GM23338 (cell line): ENCODE measurements at regions not wholly inside any gene's neighbourhood (a gene's known extent, or its start where the extent isn't known, plus 50 kb on each side); places are given as distances from the start of the nearest gene placed in this dataset.

ENCODE experiments used
- ATAC-seq: fragments of 200-7000 bp; cut with Tn5 transposase; 3 replicates; pipeline ENCODE4 v1.9.1; 2020
- DNase-seq: peaks from one replicate; pipeline ENCODE4 v3.0.0-alpha.2; 2015; ENCODE audit warnings: low spot score
- H2AFZ ChIP-seq: fragments of 200-600 bp; sonication (generic); 2 replicates; pipeline ENCODE4 v1.8.0; 2016; ENCODE audit warnings: antibody characterized with exemption, mild to moderate bottlenecking, moderate library complexity
- H3F3A ChIP-seq: fragments of 200-600 bp; sonication (generic); replicated peaks from 2 replicates; pipeline ENCODE4 v1.8.0; 2017; ENCODE audit warnings: antibody characterized with exemption, mixed run types, low read depth
- H3K27ac ChIP-seq: fragments of 200-600 bp; sonication (generic); 2 replicates; pipeline ENCODE4 v1.6.1; 2016; ENCODE audit warnings: low read depth
- H3K27me3 ChIP-seq: fragments of 200-600 bp; sonication (generic); 2 replicates; pipeline ENCODE4 v1.8.0; 2016; ENCODE audit warnings: mild to moderate bottlenecking, mixed run types, moderate library complexity; ENCODE audit not compliant: insufficient read depth
- H3K36me3 ChIP-seq: fragments of 200-600 bp; sonication (generic); 2 replicates; pipeline ENCODE4 v1.8.0; 2016; ENCODE audit warnings: mild to moderate bottlenecking; ENCODE audit not compliant: insufficient read depth
- H3K4me1 ChIP-seq: fragments of 200-600 bp; sonication (generic); 2 replicates; pipeline ENCODE4 v1.8.0; 2016; ENCODE audit warnings: mild to moderate bottlenecking, moderate library complexity; ENCODE audit not compliant: insufficient read depth
- H3K4me2 ChIP-seq: fragments of 200-600 bp; sonication (generic); 2 replicates; pipeline ENCODE4 v1.7.1; 2017; ENCODE audit warnings: mixed run types
- H3K4me3 ChIP-seq: fragments of 200-600 bp; sonication (generic); 2 replicates; pipeline ENCODE4 v1.6.1; 2016; ENCODE audit warnings: mixed run types
- H3K79me2 ChIP-seq: fragments of 200-600 bp; sonication (generic); replicated peaks from 2 replicates; pipeline ENCODE4 v1.8.0; 2017; ENCODE audit warnings: mild to moderate bottlenecking; ENCODE audit not compliant: insufficient read depth
- H3K9me2 ChIP-seq: fragments of 200-600 bp; sonication (generic); 2 replicates; pipeline ENCODE4 v1.8.0; 2017; ENCODE audit not compliant: insufficient read depth
- H4K20me1 ChIP-seq: fragments of 200-600 bp; sonication (generic); replicated peaks from 2 replicates; pipeline ENCODE4 v1.8.0; 2017; ENCODE audit warnings: mild to moderate bottlenecking; ENCODE audit not compliant: insufficient read depth
- H3K27ac Mint-ChIP-seq: 2 replicates; pipeline ENCODE4 v1.8.0; 2020; ENCODE audit warnings: inconsistent platforms, mild to moderate bottlenecking, moderate library complexity, mixed read lengths
- H3K27me3 Mint-ChIP-seq: 3 replicates; pipeline ENCODE4 v1.8.0; 2022; ENCODE audit warnings: low read depth, mild to moderate bottlenecking, moderate library complexity, mixed read lengths, inconsistent platforms; ENCODE audit not compliant: insufficient read depth, poor library complexity
- H3K36me3 Mint-ChIP-seq: 3 replicates; pipeline ENCODE4 v1.8.0; 2021; ENCODE audit warnings: low read depth, mild to moderate bottlenecking, inconsistent platforms, moderate library complexity, mixed read lengths
- H3K4me1 Mint-ChIP-seq: 3 replicates; pipeline ENCODE4 v1.8.0; 2020; ENCODE audit warnings: mild to moderate bottlenecking, inconsistent platforms, mixed read lengths
- H3K4me3 Mint-ChIP-seq: 3 replicates; pipeline ENCODE4 v1.8.0; 2021; ENCODE audit warnings: moderate library complexity, mild to moderate bottlenecking, inconsistent platforms, mixed read lengths
- H3K9me3 Mint-ChIP-seq: 3 replicates; pipeline ENCODE4 v1.8.0; 2020; ENCODE audit warnings: moderate library complexity, mild to moderate bottlenecking, inconsistent platforms, mixed read lengths
- CREB1 ChIP-seq: fragments of 250-450 bp; sonication (Bioruptor Pico); IDR thresholded peaks from 2 replicates; pipeline ENCODE4 v1.5.0; 2020; ENCODE audit warnings: low read depth, mild to moderate bottlenecking, moderate library complexity
- EZH2 ChIP-seq: fragments of 200-600 bp; sonication (generic); IDR thresholded peaks from one replicate; pipeline ENCODE4 v1.8.0; 2017; ENCODE audit warnings: antibody characterized with exemption, mild to moderate bottlenecking, low read depth; ENCODE audit not compliant: unreplicated experiment
- NANOG ChIP-seq: IDR thresholded peaks from 2 replicates; pipeline ENCODE4 v1.6.1; 2016; ENCODE audit warnings: antibody characterized with exemption, borderline replicate concordance
- POLR2AphosphoS5 ChIP-seq: IDR thresholded peaks from 2 replicates; pipeline ENCODE4 v1.6.1; 2016; ENCODE audit warnings: antibody characterized with exemption, low read depth
- STAT1 ChIP-seq: IDR thresholded peaks from one replicate; pipeline ENCODE4 v1.6.1; 2016; ENCODE audit warnings: antibody characterized with exemption; ENCODE audit not compliant: unreplicated experiment
- ZNF114 ChIP-seq: fragments of 250-450 bp; sonication (Bioruptor Pico); IDR thresholded peaks from 2 replicates; pipeline ENCODE4 v1.5.0; 2020; ENCODE audit warnings: mild to moderate bottlenecking, moderate library complexity
- ZNF331 ChIP-seq: fragments of 250-450 bp; sonication (Bioruptor Pico); IDR thresholded peaks from 2 replicates; pipeline ENCODE4 v1.5.0; 2020; ENCODE audit warnings: low read depth, mild to moderate bottlenecking, moderate library complexity
- TF ChIP-seq, protein P1 (sequence below): fragments of 250-450 bp; sonication (Bioruptor Pico); IDR thresholded peaks from 2 replicates; pipeline ENCODE4 v1.5.0; 2020; ENCODE audit warnings: mild to moderate bottlenecking, moderate library complexity
- TF ChIP-seq, protein P2 (sequence below), 2 experiments: fragments of 200-600 bp in 1 of 2; sonication (generic) in 1 of 2; conservative IDR thresholded peaks; 2 replicates each; pipeline versions ENCODE4 v1.5.1 to v1.6.1; 2016 to 2017; ENCODE audit warnings: antibody characterized with exemption in 2 of 2, low read depth in 2 of 2, mild to moderate bottlenecking in 2 of 2, moderate library complexity in 1 of 2

DNA sequence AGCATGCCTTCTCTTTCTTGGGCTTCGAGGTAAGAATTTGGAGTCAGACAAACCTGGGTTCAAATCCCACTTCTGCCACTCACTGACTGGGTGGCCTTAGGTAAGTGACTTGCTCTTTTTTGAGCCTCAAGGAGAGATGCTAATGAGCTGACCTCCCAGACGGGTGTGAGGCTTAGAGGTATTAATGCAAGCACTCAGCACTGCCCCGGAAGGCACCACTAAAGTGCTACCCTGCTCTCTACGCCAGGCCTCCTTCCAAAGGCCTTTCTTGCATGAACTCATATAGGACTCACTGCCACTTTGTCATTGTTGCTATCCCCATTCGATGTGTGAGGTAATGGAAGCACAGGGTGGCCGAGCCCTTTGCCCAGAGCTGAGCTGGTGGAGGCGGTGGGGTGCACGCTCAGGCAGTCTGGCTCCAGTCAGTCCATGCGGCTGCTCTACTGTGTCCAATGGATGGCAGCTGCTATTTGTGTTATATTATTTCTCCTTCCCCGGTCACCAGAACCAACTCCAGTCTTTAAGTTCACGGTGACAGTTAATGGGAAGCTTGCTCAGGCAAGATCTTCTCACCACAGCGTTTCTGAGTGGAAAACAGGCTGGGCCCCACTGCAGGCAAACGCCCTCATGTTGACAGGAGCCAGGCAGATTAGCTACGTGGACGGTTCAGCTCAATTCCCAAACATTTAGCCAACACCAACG lies 55.2 kb upstream of the MLN start:
- Histone ChIP-seq H3K27ac (no peak overlapping the region), H3K79me2 (no peaks in the 10 kb centered on the region), H3K36me3 (no peaks in the 10 kb centered on the region), H3K4me3 (no peak overlapping the region), H3K27me3 (no peaks in the 10 kb centered on the region), H3K9me2 (0 out of 2 replicates have a peak, but pooled peaks cover 4% of the 10 kb centered on the region), H3K4me2 (no peak overlapping the region), H2AFZ (no peak overlapping the region), H4K20me1 (no peaks in the 10 kb centered on the region), H3F3A (no peaks in the 10 kb centered on the region), H3K4me1 (no peaks in the 10 kb centered on the region)
- ATAC-seq (no peak), DNase-seq (no peak)
- H3K4me1 Mint-ChIP-seq: peaks cover 15% of the 10 kb centered on the region
- no peak overlapping the region for H3K27ac Mint-ChIP-seq
- H3K36me3 Mint-ChIP-seq: no peaks in the 10 kb centered on the region
- H3K27me3 Mint-ChIP-seq: peaks cover 7% of the 10 kb centered on the region
- H3K4me3 Mint-ChIP-seq: no peak overlapping the region
- H3K9me3 Mint-ChIP-seq: no peaks in the 10 kb centered on the region
- TF ChIP-seq STAT1: no peak
- no peak for TF ChIP-seq NANOG
- no peak for TF ChIP-seq POLR2AphosphoS5
- TF ChIP-seq, protein P1, sequence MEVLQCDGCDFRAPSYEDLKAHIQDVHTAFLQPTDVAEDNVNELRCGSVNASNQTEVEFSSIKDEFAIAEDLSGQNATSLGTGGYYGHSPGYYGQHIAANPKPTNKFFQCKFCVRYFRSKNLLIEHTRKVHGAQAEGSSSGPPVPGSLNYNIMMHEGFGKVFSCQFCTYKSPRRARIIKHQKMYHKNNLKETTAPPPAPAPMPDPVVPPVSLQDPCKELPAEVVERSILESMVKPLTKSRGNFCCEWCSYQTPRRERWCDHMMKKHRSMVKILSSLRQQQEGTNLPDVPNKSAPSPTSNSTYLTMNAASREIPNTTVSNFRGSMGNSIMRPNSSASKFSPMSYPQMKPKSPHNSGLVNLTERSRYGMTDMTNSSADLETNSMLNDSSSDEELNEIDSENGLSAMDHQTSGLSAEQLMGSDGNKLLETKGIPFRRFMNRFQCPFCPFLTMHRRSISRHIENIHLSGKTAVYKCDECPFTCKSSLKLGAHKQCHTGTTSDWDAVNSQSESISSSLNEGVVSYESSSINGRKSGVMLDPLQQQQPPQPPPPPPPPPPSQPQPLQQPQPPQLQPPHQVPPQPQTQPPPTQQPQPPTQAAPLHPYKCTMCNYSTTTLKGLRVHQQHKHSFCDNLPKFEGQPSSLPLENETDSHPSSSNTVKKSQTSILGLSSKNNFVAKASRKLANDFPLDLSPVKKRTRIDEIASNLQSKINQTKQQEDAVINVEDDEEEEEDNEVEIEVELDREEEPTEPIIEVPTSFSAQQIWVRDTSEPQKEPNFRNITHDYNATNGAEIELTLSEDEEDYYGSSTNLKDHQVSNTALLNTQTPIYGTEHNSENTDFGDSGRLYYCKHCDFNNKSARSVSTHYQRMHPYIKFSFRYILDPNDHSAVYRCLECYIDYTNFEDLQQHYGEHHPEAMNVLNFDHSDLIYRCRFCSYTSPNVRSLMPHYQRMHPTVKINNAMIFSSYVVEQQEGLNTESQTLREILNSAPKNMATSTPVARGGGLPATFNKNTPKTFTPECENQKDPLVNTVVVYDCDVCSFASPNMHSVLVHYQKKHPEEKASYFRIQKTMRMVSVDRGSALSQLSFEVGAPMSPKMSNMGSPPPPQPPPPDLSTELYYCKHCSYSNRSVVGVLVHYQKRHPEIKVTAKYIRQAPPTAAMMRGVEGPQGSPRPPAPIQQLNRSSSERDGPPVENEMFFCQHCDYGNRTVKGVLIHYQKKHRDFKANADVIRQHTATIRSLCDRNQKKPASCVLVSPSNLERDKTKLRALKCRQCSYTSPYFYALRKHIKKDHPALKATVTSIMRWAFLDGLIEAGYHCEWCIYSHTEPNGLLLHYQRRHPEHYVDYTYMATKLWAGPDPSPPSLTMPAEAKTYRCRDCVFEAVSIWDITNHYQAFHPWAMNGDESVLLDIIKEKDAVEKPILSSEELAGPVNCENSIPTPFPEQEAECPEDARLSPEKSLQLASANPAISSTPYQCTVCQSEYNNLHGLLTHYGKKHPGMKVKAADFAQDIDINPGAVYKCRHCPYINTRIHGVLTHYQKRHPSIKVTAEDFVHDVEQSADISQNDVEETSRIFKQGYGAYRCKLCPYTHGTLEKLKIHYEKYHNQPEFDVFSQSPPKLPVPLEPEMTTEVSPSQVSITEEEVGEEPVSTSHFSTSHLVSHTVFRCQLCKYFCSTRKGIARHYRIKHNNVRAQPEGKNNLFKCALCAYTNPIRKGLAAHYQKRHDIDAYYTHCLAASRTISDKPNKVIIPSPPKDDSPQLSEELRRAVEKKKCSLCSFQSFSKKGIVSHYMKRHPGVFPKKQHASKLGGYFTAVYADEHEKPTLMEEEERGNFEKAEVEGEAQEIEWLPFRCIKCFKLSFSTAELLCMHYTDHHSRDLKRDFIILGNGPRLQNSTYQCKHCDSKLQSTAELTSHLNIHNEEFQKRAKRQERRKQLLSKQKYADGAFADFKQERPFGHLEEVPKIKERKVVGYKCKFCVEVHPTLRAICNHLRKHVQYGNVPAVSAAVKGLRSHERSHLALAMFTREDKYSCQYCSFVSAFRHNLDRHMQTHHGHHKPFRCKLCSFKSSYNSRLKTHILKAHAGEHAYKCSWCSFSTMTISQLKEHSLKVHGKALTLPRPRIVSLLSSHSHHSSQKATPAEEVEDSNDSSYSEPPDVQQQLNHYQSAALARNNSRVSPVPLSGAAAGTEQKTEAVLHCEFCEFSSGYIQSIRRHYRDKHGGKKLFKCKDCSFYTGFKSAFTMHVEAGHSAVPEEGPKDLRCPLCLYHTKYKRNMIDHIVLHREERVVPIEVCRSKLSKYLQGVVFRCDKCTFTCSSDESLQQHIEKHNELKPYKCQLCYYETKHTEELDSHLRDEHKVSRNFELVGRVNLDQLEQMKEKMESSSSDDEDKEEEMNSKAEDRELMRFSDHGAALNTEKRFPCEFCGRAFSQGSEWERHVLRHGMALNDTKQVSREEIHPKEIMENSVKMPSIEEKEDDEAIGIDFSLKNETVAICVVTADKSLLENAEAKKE (CRISPR knock-in tag): no peak
- TF ChIP-seq ZNF114 (CRISPR knock-in tag): no peak
- TF ChIP-seq ZNF331 (CRISPR knock-in tag): no peak
- TF ChIP-seq, protein P2, sequence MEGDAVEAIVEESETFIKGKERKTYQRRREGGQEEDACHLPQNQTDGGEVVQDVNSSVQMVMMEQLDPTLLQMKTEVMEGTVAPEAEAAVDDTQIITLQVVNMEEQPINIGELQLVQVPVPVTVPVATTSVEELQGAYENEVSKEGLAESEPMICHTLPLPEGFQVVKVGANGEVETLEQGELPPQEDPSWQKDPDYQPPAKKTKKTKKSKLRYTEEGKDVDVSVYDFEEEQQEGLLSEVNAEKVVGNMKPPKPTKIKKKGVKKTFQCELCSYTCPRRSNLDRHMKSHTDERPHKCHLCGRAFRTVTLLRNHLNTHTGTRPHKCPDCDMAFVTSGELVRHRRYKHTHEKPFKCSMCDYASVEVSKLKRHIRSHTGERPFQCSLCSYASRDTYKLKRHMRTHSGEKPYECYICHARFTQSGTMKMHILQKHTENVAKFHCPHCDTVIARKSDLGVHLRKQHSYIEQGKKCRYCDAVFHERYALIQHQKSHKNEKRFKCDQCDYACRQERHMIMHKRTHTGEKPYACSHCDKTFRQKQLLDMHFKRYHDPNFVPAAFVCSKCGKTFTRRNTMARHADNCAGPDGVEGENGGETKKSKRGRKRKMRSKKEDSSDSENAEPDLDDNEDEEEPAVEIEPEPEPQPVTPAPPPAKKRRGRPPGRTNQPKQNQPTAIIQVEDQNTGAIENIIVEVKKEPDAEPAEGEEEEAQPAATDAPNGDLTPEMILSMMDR (conservative IDR thresholded peaks at IDR 0.05; ENCODE audit: low read depth in 2 of 2): no peak
- no peak for TF ChIP-seq CREB1 (CRISPR knock-in tag)
- no peak for TF ChIP-seq EZH2
